ENCODE measurements at regions not wholly inside any gene's neighbourhood (a gene's known extent, or its start where the extent isn't known, plus 50 kb on each side); places are given as distances from the start of the nearest gene placed in this dataset.

- TF ChIP-seq CTCF (IDR thresholded peaks at IDR 0.05): no peak
- TF ChIP-seq POLR2AphosphoS5 (IDR thresholded peaks at IDR 0.05): no peak
- no peak for TF ChIP-seq POLR2A (IDR thresholded peaks at IDR 0.05)
- H3K4me3 ChIP-seq: no peak overlapping the region
- in situ Hi-C loops (cut with MboI; ENCODE audit: low pct_ligation_motif_present in 1 of 4, low pct_unique_long_range_greater_than_20kb in 1 of 4, low sequenced_read_pairs in 3 of 4): no loop called here
- intact Hi-C loops (cut with DNase I; ENCODE audit: low total_unique reads): no loop called here
- H3K9me3 ChIP-seq: no peaks in the 10 kb centered on the region
- H3K4me1 ChIP-seq: peaks cover 0 to 9% (median 0%) of the 10 kb centered on the region in 4 donors
- H3K36me3 ChIP-seq: no peaks in the 10 kb centered on the region
- no peaks in the 10 kb centered on the region for H3K27me3 ChIP-seq
- no peak overlapping the region for H3K27ac ChIP-seq
- DNase-seq: no peak
Observed at GRCh38 chr12:115332945-115333344, 649.0 kb upstream of the TBX3 start.

GRCh38 chr12:115325858-115326257 is 641.9 kb upstream of the TBX3 start:
- H3K27me3 ChIP-seq: no peaks in the 10 kb centered on the region
- no peaks in the 10 kb centered on the region for H3K9me3 ChIP-seq
- 29 to 50% methylated on average over 3 of the region's 3 CpGs for WGBS, 2 donors (ENCODE audit: low coverage in 1 of 2)
- in situ Hi-C loops (cut with MboI; ENCODE audit: low pct_ligation_motif_present in 1 of 4, low pct_unique_long_range_greater_than_20kb in 1 of 4, low sequenced_read_pairs in 3 of 4) (no loop called here), intact Hi-C loops (cut with DNase I; ENCODE audit: low total_unique reads) (no loop called here)
- H3K27ac ChIP-seq: no peak overlapping the region
- TF ChIP-seq CTCF (IDR thresholded peaks at IDR 0.05): no peak
- no peak for TF ChIP-seq POLR2A (IDR thresholded peaks at IDR 0.05)
- no peak for TF ChIP-seq POLR2AphosphoS5 (IDR thresholded peaks at IDR 0.05)
- TF ChIP-seq EP300 (IDR thresholded peaks at IDR 0.05; ENCODE audit: low read depth): no peak
- H3K4me3 ChIP-seq: no peak overlapping the region
- H3K4me1 ChIP-seq: no peaks in the 10 kb centered on the region
- DNase-seq: no peak
- H3K36me3 ChIP-seq: no peaks in the 10 kb centered on the region

- in situ Hi-C loops (cut with MboI; ENCODE audit: low pct_ligation_motif_present in 1 of 4, low pct_unique_long_range_greater_than_20kb in 1 of 4, low sequenced_read_pairs in 3 of 4): no loop called here
- Histone ChIP-seq H3K4me1 (no peaks in the 10 kb centered on the region), H3K27me3 (no peaks in the 10 kb centered on the region), H3K4me3 (no peak overlapping the region), H3K27ac (no peak overlapping the region), H3K36me3 (no peaks in the 10 kb centered on the region), H3K9me3 (no peaks in the 10 kb centered on the region)
- intact Hi-C loops (cut with DNase I; ENCODE audit: low total_unique reads): no loop called here
- no peak for DNase-seq
- 57 to 62% methylated on average over 5 of the region's 5 CpGs for WGBS, 2 donors (ENCODE audit: low coverage in 1 of 2)
- TF ChIP-seq POLR2AphosphoS5 (IDR thresholded peaks at IDR 0.05) (no peak), CTCF (IDR thresholded peaks at IDR 0.05) (no peak), POLR2A (IDR thresholded peaks at IDR 0.05) (no peak), EP300 (IDR thresholded peaks at IDR 0.05; ENCODE audit: low read depth) (no peak)
Observed at GRCh38 chr12:115324949-115325593, 641.1 kb upstream of the TBX3 start.

GRCh38 chr12:115323223-115323905 is 639.4 kb upstream of the TBX3 start:
- 67 to 77% methylated on average over 3 of the region's 3 CpGs for WGBS, 2 donors (ENCODE audit: low coverage in 1 of 2)
- intact Hi-C loops (cut with DNase I; ENCODE audit: low total_unique reads) (no loop called here), in situ Hi-C loops (cut with MboI; ENCODE audit: low pct_ligation_motif_present in 1 of 4, low pct_unique_long_range_greater_than_20kb in 1 of 4, low sequenced_read_pairs in 3 of 4) (no loop called here)
- TF ChIP-seq EP300 (IDR thresholded peaks at IDR 0.05; ENCODE audit: low read depth) (no peak), CTCF (IDR thresholded peaks at IDR 0.05) (no peak), POLR2A (IDR thresholded peaks at IDR 0.05) (no peak), POLR2AphosphoS5 (IDR thresholded peaks at IDR 0.05) (no peak)
- Histone ChIP-seq H3K4me3 (no peak overlapping the region), H3K27me3 (no peaks in the 10 kb centered on the region), H3K9me3 (no peaks in the 10 kb centered on the region), H3K27ac (no peak overlapping the region), H3K4me1 (no peaks in the 10 kb centered on the region), H3K36me3 (no peaks in the 10 kb centered on the region)
- no peak for DNase-seq
